Stimulated activated CD8-positive, alpha-beta memory T cell treated with anti-CD3 and anti-CD28 coated beads, Interleukin-7, amount 100 ng/mL, for 48 hours (primary cell): ENCODE measurements at regions not wholly inside any gene's neighbourhood (a gene's known extent, or its start where the extent isn't known, plus 50 kb on each side); places are given as distances from the start of the nearest gene placed in this dataset.
A peak's percentile ranks its signal among the peaks of the same experiment; 100 is the strongest.

Experiments
- DNase-seq, 2 donors: peaks; one replicate each; pipeline ENCODE4 v3.0.0-alpha.2; 2020; ENCODE audit warnings: low read depth in 1 of 2; ENCODE audit errors: extremely low read depth in 1 of 2

- DNase-seq, result no peak
Observed at GRCh38 chr1:54497338-54497737, 50.7 kb upstream of the ACOT11 start.

GRCh38 chr1:54495954-54496353 lies 52.1 kb upstream of the ACOT11 start:
- DNase-seq, result no peak

GRCh38 chr1:54493608-54494007 lies 54.4 kb upstream of the ACOT11 start:
- no peak for DNase-seq

- no peak for DNase-seq
Observed at GRCh38 chr1:54490361-54491248, 57.4 kb upstream of the ACOT11 start.

GRCh38 chr1:54489627-54490250 lies 58.3 kb upstream of the ACOT11 start:
- DNase-seq, result no peak

- no peak for DNase-seq
Observed at GRCh38 chr1:54488779-54489626, 59.0 kb upstream of the ACOT11 start.

- peak; percentile 47 to 48 for DNase-seq
Observed at GRCh38 chr1:54488065-54488750, 59.8 kb upstream of the ACOT11 start.

GRCh38 chr1:54487571-54488050 lies 60.4 kb upstream of the ACOT11 start:
- DNase-seq, result no peak

GRCh38 chr1:54486907-54487306 lies 61.1 kb upstream of the ACOT11 start:
- no peak for DNase-seq

- no peak for DNase-seq
Observed at GRCh38 chr1:54485416-54485815, 62.6 kb upstream of the ACOT11 start.

- no peak for DNase-seq
Observed at GRCh38 chr1:54483875-54484437, 64.1 kb upstream of the ACOT11 start.

- no peak for DNase-seq
Observed at GRCh38 chr1:54481201-54481884, 66.7 kb upstream of the ACOT11 start.

GRCh38 chr1:54480525-54480848 lies 67.5 kb upstream of the ACOT11 start:
- no peak for DNase-seq

- DNase-seq, result no peak
Observed at GRCh38 chr1:54479841-54480524, 68.0 kb upstream of the ACOT11 start.

GRCh38 chr1:54479251-54479650 lies 68.8 kb upstream of the ACOT11 start:
- DNase-seq, result no peak

- no peak for DNase-seq
Observed at GRCh38 chr1:54477153-54477561, 70.9 kb upstream of the ACOT11 start.

- no peak for DNase-seq
Observed at GRCh38 chr1:54476530-54477109, 70.4 kb upstream of the SSBP3 start.

GRCh38 chr1:54475946-54476516 lies 69.8 kb upstream of the SSBP3 start:
- no peak for DNase-seq
